GM19240 (cell line): ENCODE measurements at regions not wholly inside any gene's neighbourhood (a gene's known extent, or its start where the extent isn't known, plus 50 kb on each side); places are given as distances from the start of the nearest gene placed in this dataset.
"Not testable (repeated sequence)": the region's sequence is repeated elsewhere in the genome, so short reads cannot be mapped to it uniquely, and the experiment has no call there.

Experiments used
- DNase-seq: peaks from one replicate; pipeline ENCODE4 v3.0.0; 2011; ENCODE audit warnings: low spot score; ENCODE audit not compliant: insufficient read length

GRCh38 chr13:56628886-56629285 is 511.8 kb upstream of the PRR20A start:
- not testable (repeated sequence) for DNase-seq

GRCh38 chr13:56631060-56631459 is 509.7 kb upstream of the PRR20A start:
- not testable (repeated sequence) for DNase-seq

GRCh38 chr13:56653043-56653442 is 487.7 kb upstream of the PRR20A start:
- DNase-seq: no peak

- DNase-seq: no peak
Observed at GRCh38 chr13:56659041-56659471, 481.7 kb upstream of the PRR20A start.

GRCh38 chr13:56670563-56670962 is 470.2 kb upstream of the PRR20A start:
- no peak for DNase-seq

- no peak for DNase-seq
Observed at GRCh38 chr13:56681404-56681803, 459.3 kb upstream of the PRR20A start.

- no peak for DNase-seq
Observed at GRCh38 chr13:56687131-56687530, 453.6 kb upstream of the PRR20A start.

- DNase-seq: no peak
Observed at GRCh38 chr13:56697011-56697410, 443.7 kb upstream of the PRR20A start.

GRCh38 chr13:56700324-56700723 is 440.4 kb upstream of the PRR20A start:
- no peak for DNase-seq

- DNase-seq: no peak
Observed at GRCh38 chr13:56706485-56706884, 434.2 kb upstream of the PRR20A start.

GRCh38 chr13:56713656-56714055 is 427.1 kb upstream of the PRR20A start:
- DNase-seq: no peak

- no peak for DNase-seq
Observed at GRCh38 chr13:56718791-56719190, 421.9 kb upstream of the PRR20A start.

GRCh38 chr13:56720841-56721240 is 419.9 kb upstream of the PRR20A start:
- DNase-seq: no peak

- no peak for DNase-seq
Observed at GRCh38 chr13:56735537-56735942, 405.2 kb upstream of the PRR20A start.

GRCh38 chr13:56736966-56737365 is 403.8 kb upstream of the PRR20A start:
- no peak for DNase-seq

- DNase-seq: no peak
Observed at GRCh38 chr13:56752636-56753035, 388.1 kb upstream of the PRR20A start.

GRCh38 chr13:56755181-56755935 is 385.4 kb upstream of the PRR20A start:
- DNase-seq: no peak

- DNase-seq: not testable (repeated sequence)
Observed at GRCh38 chr13:56763333-56763732, 377.4 kb upstream of the PRR20A start.

GRCh38 chr13:56773148-56773547 is 367.6 kb upstream of the PRR20A start:
- no peak for DNase-seq

GRCh38 chr13:56789527-56789926 is 351.2 kb upstream of the PRR20A start:
- DNase-seq: no peak

GRCh38 chr13:56837161-56837560 is 303.6 kb upstream of the PRR20A start:
- DNase-seq: no peak

GRCh38 chr13:56850852-56851251 is 289.9 kb upstream of the PRR20A start:
- DNase-seq: no peak

- no peak for DNase-seq
Observed at GRCh38 chr13:56861476-56861875, 279.2 kb upstream of the PRR20A start.
